Dendritic cell treated with granulocyte-macrophage colony-stimulating factor and Interleukin-4, amounts not matched to agents 40 ng/mL and 50 ng/mL, for 4 days (primary cell): ENCODE measurements at regions not wholly inside any gene's neighbourhood (a gene's known extent, or its start where the extent isn't known, plus 50 kb on each side); places are given as distances from the start of the nearest gene placed in this dataset.

Experiments
- H3K27ac Mint-ChIP-seq: one replicate; pipeline ENCODE4 v1.8.0; 2022; ENCODE audit warnings: mild to moderate bottlenecking, mixed read lengths
- H3K27me3 Mint-ChIP-seq: one replicate; pipeline ENCODE4 v1.8.0; 2022; ENCODE audit warnings: mild to moderate bottlenecking, mixed read lengths
- H3K36me3 Mint-ChIP-seq: one replicate; pipeline ENCODE4 v1.8.0; 2022; ENCODE audit warnings: low read depth, mixed read lengths
- H3K4me1 Mint-ChIP-seq: one replicate; pipeline ENCODE4 v1.8.0; 2022; ENCODE audit warnings: low read depth, mixed read lengths
- H3K4me3 Mint-ChIP-seq: one replicate; pipeline ENCODE4 v1.8.0; 2022; ENCODE audit warnings: mild to moderate bottlenecking, moderate library complexity, mixed read lengths
- H3K9me3 Mint-ChIP-seq: one replicate; pipeline ENCODE4 v1.8.0; 2022; ENCODE audit warnings: mixed read lengths
- intact Hi-C: fragments of 100-400 bp; cut with micrococcal nuclease; formaldehyde crosslinking; loops from one replicate; pipeline ENCODE4 v1.15.0; 2022

DNA sequence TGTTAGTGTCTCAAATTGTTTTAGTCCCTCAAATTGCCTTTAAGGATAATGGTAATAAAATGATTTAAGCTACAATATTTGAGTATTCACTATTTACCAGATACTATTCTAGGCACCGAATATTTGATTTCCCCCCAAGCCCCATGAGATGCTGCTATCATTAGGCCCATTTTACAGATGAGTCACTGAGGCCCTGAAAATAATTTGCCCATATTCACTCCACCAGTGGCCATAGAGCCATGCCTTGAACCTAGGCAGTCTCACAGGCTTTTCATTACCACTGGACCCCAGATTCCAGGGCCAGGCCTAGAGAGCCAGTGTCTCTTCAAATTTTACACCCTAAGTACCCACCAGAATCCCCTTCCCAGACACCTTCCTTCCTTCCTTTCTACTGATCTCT is 133.7 kb downstream of the LINC00237 start:
- H3K36me3 Mint-ChIP-seq, result no peaks in the 10 kb centered on the region

GRCh38 chr20:20971810-20972209 is 134.3 kb downstream of the LINC00237 start:
- Mint-ChIP-seq H3K27ac (no peak overlapping the region), H3K36me3 (no peaks in the 10 kb centered on the region), H3K4me1 (no peaks in the 10 kb centered on the region), H3K4me3 (no peak overlapping the region), H3K27me3 (no peaks in the 10 kb centered on the region), H3K9me3 (no peaks in the 10 kb centered on the region)
- intact Hi-C loops, result no loop called here

More for the DNA sequence above, 133.7 kb downstream of the LINC00237 start:
- H3K9me3 Mint-ChIP-seq, result no peaks in the 10 kb centered on the region
- no peaks in the 10 kb centered on the region for H3K27me3 Mint-ChIP-seq
- no peaks in the 10 kb centered on the region for H3K4me1 Mint-ChIP-seq
- H3K4me3 Mint-ChIP-seq, result no peak overlapping the region
- intact Hi-C loops, result no loop called here
- no peak overlapping the region for H3K27ac Mint-ChIP-seq

DNA sequence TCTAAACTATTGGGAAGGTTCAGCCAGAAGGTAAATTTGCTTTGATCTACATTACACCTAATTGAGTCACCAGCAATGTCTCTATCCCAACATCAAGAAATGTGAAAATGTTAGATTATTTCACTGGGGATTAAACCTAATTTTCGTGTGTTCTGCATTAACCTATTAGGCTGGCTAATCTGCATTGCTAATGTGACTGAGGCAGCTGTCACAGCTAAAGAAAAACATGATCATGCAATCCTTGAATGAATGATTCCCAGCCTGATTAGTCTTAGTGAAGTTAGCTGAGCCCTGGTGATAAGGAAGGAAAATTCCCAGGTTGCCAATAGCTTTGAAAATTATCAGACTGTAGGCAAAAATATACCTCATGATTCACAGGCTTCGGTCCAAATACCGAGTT is 135.3 kb downstream of the LINC00237 start:
- H3K4me3 Mint-ChIP-seq, result no peak overlapping the region
- H3K36me3 Mint-ChIP-seq, result no peaks in the 10 kb centered on the region
- peaks cover 2% of the 10 kb centered on the region for H3K27me3 Mint-ChIP-seq
- H3K4me1 Mint-ChIP-seq, result no peaks in the 10 kb centered on the region
- no peaks in the 10 kb centered on the region for H3K9me3 Mint-ChIP-seq
- intact Hi-C loops, result no loop called here
- no peak overlapping the region for H3K27ac Mint-ChIP-seq

DNA sequence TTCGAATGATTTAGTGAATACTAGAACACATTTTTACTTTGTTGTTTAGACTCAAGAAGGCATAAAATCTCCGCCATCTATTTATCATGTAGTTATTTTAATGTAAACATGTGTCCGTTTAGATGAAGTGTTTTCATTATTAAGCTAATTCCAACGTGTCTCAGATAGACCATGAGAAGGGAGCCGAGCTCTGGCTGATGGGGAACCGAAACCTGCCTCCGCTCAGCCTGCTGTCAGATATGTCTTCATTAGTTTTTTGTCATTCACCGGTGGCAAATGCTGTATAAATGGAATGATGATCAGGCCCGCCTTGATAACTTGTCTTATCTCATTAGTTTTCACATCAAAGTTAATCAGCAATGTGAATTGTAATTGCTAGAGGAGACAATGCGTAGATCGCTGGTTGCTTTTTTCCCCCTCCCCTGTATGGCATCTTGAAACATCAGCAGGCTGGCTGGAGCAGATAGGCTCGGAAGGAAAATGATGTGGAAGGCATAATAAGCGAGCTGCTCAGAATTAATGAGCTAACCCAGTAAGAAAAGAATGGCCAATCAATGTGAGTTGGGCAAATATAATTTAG is 136.4 kb downstream of the LINC00237 start:
- Mint-ChIP-seq H3K27me3 (peaks cover 2% of the 10 kb centered on the region), H3K36me3 (no peaks in the 10 kb centered on the region), H3K4me1 (no peaks in the 10 kb centered on the region), H3K27ac (no peak overlapping the region), H3K9me3 (no peaks in the 10 kb centered on the region), H3K4me3 (no peak overlapping the region)
- intact Hi-C loops, result no loop called here

GRCh38 chr20:20967564-20968184 is 138.5 kb downstream of the LINC00237 start:
- no peaks in the 10 kb centered on the region for H3K4me1 Mint-ChIP-seq
- peaks cover 2% of the 10 kb centered on the region for H3K27me3 Mint-ChIP-seq
- no peaks in the 10 kb centered on the region for H3K36me3 Mint-ChIP-seq
- H3K9me3 Mint-ChIP-seq, result no peaks in the 10 kb centered on the region
- intact Hi-C loops, result no loop called here
- no peak overlapping the region for H3K4me3 Mint-ChIP-seq
- H3K27ac Mint-ChIP-seq, result no peak overlapping the region

- Mint-ChIP-seq H3K36me3 (no peaks in the 10 kb centered on the region), H3K9me3 (no peaks in the 10 kb centered on the region), H3K4me1 (no peaks in the 10 kb centered on the region), H3K27ac (no peak overlapping the region), H3K27me3 (peaks cover 2% of the 10 kb centered on the region), H3K4me3 (no peak overlapping the region)
- intact Hi-C loops, result no loop called here
Observed at GRCh38 chr20:20966171-20966570, 140.0 kb downstream of the LINC00237 start.

DNA sequence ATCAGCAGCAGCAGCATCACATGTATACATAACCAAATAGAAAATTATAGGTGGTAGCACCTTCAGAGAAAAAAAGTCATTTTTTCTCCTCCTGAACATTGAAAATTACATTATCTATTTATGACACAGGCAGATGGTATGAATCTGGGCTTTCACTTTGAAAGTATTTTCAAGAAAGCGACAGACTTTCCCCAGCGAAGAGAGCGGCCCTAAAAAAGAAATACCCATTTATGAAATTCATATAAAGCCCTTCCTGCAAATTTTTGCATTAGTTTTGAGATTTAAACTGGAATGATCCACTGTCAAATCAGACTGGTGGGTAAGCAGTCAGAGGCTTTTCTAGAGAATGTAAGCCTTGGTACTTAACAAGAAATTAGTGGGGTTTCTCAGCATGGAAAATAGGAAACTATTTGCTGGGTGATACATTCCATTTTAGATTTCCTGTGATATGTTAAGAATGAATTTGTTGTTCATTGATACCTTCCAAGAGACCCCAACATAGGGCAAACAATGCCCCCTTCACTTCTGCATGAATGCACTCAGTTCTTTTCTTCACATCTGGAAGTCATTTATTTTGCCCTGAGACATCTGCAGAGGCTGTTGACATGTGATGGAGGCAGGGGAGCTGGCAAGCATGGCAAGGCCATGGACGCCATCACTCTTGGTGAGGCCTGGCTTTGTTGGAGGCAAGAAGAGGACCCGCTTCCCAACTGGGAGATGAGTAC is 147.0 kb downstream of the LINC00237 start:
- Mint-ChIP-seq H3K9me3 (no peaks in the 10 kb centered on the region), H3K4me3 (no peak overlapping the region), H3K4me1 (no peaks in the 10 kb centered on the region), H3K27ac (no peak overlapping the region), H3K27me3 (peaks cover 14% of the 10 kb centered on the region), H3K36me3 (no peaks in the 10 kb centered on the region)
- intact Hi-C loops, result no loop called here

DNA sequence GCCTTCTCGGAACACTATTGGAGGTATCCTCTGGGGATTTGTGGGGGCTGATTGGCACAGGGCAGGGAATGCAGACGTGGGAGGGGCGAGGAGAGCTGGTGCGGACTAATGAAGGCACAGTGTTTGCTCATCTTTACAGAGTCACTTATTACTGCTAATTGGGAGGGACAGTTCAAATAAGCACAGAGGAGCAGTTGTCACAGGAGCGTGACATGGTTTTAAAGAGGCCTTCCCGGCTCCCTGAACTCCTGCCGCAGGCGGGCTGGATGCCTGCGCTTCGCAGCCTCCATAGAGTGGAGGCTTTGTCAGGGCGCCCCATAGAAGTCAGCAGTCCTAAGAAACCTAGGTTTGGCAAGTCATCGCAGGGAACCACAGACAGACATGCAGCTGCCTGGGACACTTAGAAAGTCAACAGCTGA is 149.6 kb downstream of the LINC00237 start:
- Mint-ChIP-seq H3K4me3 (no peak overlapping the region), H3K27me3 (peaks cover 15% of the 10 kb centered on the region)

DNA sequence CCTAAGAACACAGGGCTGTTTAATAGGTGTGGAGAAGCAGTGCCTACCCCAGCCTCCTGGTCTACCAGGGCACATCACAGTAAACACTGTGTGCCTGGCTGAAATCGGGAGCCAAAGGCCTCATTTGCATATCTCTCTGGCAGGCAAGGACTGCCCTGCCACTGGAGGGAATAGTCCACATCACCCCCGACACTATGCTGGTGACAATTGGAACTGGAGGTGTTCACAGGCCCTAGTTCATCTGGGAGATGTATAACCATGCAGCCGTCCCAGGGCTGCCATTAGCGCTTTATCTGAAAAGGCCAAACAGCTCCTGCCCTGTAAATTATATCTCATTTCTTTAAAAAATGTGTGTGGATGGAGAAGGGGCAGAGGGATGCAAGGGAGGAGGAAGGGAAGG is 150.3 kb downstream of the LINC00237 start:
- Mint-ChIP-seq H3K9me3 (no peaks in the 10 kb centered on the region), H3K27ac (no peak overlapping the region), H3K4me1 (no peaks in the 10 kb centered on the region), H3K36me3 (no peaks in the 10 kb centered on the region), H3K27me3 (peaks cover 15% of the 10 kb centered on the region), H3K4me3 (no peak overlapping the region)
- intact Hi-C loops, result no loop called here

More for the DNA sequence above, 149.6 kb downstream of the LINC00237 start:
- intact Hi-C loops, result no loop called here
- Mint-ChIP-seq H3K4me1 (no peaks in the 10 kb centered on the region), H3K27ac (no peak overlapping the region), H3K36me3 (no peaks in the 10 kb centered on the region), H3K9me3 (no peaks in the 10 kb centered on the region)

GRCh38 chr20:20953738-20954618 is 152.2 kb downstream of the LINC00237 start:
- H3K27me3 Mint-ChIP-seq, result peaks cover 15% of the 10 kb centered on the region
- H3K36me3 Mint-ChIP-seq, result no peaks in the 10 kb centered on the region
- intact Hi-C loops, result no loop called here
- H3K27ac Mint-ChIP-seq, result no peak overlapping the region
- no peaks in the 10 kb centered on the region for H3K9me3 Mint-ChIP-seq
- no peak overlapping the region for H3K4me3 Mint-ChIP-seq
- no peaks in the 10 kb centered on the region for H3K4me1 Mint-ChIP-seq

GRCh38 chr20:20950620-20951019 is 155.5 kb downstream of the LINC00237 start:
- Mint-ChIP-seq H3K4me1 (no peaks in the 10 kb centered on the region), H3K27ac (no peak overlapping the region), H3K36me3 (no peaks in the 10 kb centered on the region), H3K27me3 (peaks cover 10% of the 10 kb centered on the region), H3K4me3 (no peak overlapping the region), H3K9me3 (no peaks in the 10 kb centered on the region)
- intact Hi-C loops, result no loop called here

DNA sequence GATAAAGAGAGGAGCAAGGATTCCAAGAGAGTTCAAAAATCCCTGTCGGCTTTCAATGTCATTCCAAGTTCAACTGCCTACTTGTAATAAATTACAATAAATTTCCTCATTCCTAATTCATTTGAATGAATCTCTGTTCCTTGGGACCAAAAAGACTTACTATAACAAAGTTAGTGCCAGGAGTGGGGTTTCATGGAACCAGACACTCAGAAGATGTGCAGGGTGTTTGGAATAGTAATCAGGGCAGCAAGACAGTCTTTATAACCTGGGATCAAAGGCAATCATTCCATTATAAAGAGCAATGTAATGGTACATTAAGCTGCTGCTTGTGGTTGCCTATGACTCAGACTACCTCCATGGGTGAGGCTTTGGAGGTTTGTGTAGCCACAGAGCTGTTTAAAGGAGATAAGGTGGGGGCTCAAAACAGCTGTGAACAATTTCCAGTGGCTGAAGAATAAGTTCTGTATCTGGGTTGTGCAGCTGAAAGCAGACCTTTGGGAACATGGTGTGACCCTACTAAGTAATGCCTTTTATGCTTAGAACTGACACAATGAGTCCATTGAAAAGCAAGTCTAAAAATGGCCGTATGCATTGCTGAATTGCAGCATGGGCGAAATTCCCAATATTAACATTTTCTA is 159.9 kb downstream of the LINC00237 start:
- intact Hi-C loops, result no loop called here
- Mint-ChIP-seq H3K4me1 (no peaks in the 10 kb centered on the region), H3K4me3 (no peak overlapping the region), H3K36me3 (no peaks in the 10 kb centered on the region), H3K27me3 (peaks cover 7% of the 10 kb centered on the region), H3K27ac (no peak overlapping the region), H3K9me3 (no peaks in the 10 kb centered on the region)

DNA sequence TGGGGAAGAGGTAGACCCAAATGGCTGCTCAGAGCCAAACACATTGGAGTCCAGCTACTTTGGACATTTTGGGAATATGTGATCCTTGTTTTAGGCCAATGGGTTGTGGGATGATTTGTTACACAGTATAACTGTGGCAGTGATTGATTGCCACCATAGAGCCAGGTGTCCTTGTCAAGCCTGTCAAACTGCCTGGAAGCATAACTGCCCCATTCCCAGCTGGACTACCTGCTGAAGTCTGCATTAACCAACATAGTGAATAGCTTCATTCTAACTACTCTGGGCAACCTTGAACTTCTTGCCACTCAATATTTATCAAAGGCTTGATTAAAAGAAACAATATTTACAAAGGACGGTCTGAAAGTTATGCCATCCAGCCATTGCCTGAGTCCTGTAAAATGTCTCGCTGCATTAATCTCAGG is 164.7 kb downstream of the LINC00237 start:
- peaks cover 9% of the 10 kb centered on the region for H3K9me3 Mint-ChIP-seq
- H3K4me3 Mint-ChIP-seq, result no peak overlapping the region
- no peaks in the 10 kb centered on the region for H3K4me1 Mint-ChIP-seq
- no peaks in the 10 kb centered on the region for H3K36me3 Mint-ChIP-seq
- no peak overlapping the region for H3K27ac Mint-ChIP-seq
- peaks cover 3% of the 10 kb centered on the region for H3K27me3 Mint-ChIP-seq
- intact Hi-C loops, result no loop called here
